KOPT-K1 (cell line): ENCODE measurements at regions not wholly inside any gene's neighbourhood (a gene's known extent, or its start where the extent isn't known, plus 50 kb on each side); places are given as distances from the start of the nearest gene placed in this dataset.
"Not testable (repeated sequence)": the region's sequence is repeated elsewhere in the genome, so short reads cannot be mapped to it uniquely, and the experiment has no call there.

ENCODE experiments used
- H3K27ac ChIP-seq: fragments of 200-600 bp; sonication (generic); 2 replicates; pipeline ENCODE4 v1.5.1; 2016; ENCODE audit warnings: antibody characterized with exemption, mild to moderate bottlenecking, low read depth, low read length; ENCODE audit not compliant: poor library complexity, severe bottlenecking
- H3K36me3 ChIP-seq: fragments of 200-600 bp; sonication (generic); 2 replicates; pipeline ENCODE4 v1.5.1; 2017; ENCODE audit warnings: antibody characterized with exemption, mild to moderate bottlenecking, low read length, moderate library complexity; ENCODE audit not compliant: insufficient read depth
- H3K9me3 ChIP-seq: fragments of 200-600 bp; sonication (generic); 2 replicates; pipeline ENCODE4 v1.5.1; 2017; ENCODE audit warnings: antibody characterized with exemption, low read length, mild to moderate bottlenecking; ENCODE audit not compliant: insufficient read depth, poor library complexity, severe bottlenecking

DNA sequence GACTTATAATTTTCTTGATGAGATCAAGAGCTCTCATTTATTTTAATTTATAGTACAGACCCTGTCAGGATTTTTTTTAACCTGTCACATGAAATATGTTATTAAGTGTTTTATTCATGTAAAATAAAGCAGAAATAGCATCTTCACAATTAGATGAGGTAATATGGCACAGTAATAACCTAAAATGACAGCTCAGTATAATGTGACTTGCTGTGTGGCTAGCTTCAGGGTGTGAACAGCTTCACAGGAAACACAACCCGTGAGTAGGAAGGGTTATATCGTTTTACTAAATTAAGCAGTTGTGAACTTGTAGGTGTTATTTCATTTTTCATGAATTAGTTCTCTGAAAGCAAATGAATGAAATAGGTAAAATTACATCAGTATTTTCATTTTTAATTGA, 366.9 kb upstream of the CHORDC1 start:
- Histone ChIP-seq H3K36me3 (no peaks in the 10 kb centered on the region), H3K27ac (no peak overlapping the region), H3K9me3 (no peaks in the 10 kb centered on the region)

GRCh38 chr11:90587896-90588295, 365.0 kb upstream of the CHORDC1 start:
- no peak overlapping the region for H3K27ac ChIP-seq
- no peaks in the 10 kb centered on the region for H3K9me3 ChIP-seq
- no peaks in the 10 kb centered on the region for H3K36me3 ChIP-seq

DNA sequence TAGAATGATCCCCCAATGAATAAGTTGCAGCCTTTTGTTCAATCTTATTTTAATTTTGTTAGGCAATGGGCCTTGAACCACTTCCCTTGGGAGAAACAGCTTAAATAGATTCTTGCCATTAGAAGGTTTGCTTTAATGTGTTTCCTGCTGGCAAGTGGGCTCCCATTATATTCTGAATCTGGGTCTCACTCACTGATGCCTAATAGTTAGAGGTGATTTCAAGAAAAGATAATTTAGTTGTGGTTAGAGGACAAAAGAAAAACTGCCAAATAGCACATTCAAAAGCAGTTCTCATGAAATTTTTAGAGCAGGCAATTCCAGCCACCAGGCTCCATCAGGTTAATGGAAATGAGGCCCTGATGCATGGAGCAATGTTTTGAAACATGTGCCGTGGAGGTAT, 362.6 kb upstream of the CHORDC1 start:
- Histone ChIP-seq H3K36me3 (no peaks in the 10 kb centered on the region), H3K27ac (no peak overlapping the region)

GRCh38 chr11:90582999-90583398, 360.1 kb upstream of the CHORDC1 start:
- not testable (repeated sequence) for H3K9me3 ChIP-seq, H3K36me3 ChIP-seq, H3K27ac ChIP-seq

More for the DNA sequence above, 362.6 kb upstream of the CHORDC1 start:
- H3K9me3 ChIP-seq = no peaks in the 10 kb centered on the region

- Histone ChIP-seq H3K36me3 (no peaks in the 10 kb centered on the region), H3K9me3 (no peaks in the 10 kb centered on the region), H3K27ac (no peak overlapping the region)
These were observed 341.7 kb upstream of the CHORDC1 start for GRCh38 chr11:90564531-90564930.

DNA sequence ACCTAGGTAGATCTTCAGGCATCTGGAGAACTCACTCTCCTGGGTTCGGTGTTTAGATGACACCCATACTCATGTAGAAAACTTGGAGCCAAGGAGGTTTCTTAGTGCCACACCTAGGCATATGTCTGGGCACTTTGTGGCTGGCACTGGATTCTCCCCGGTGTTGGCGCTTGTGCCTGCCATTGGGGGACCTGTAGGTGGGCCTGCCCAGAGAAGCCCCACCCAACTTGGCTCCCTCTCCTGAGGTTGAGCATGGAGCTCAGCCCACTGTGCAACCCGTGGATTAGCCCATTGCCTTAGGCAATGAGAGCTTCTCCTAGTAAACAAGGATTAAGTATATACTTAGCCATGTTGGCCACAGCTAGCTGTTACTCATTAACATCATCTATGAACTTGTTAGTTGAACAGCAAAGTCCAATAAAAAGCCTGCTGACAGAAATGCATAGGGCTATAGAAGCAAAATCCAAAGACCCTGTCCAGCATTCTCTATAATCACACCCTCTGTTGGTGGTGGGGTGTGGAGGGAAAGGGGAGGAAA, 335.5 kb upstream of the CHORDC1 start:
- no peak overlapping the region for H3K27ac ChIP-seq
- no peaks in the 10 kb centered on the region for H3K36me3 ChIP-seq
- H3K9me3 ChIP-seq = no peaks in the 10 kb centered on the region

DNA sequence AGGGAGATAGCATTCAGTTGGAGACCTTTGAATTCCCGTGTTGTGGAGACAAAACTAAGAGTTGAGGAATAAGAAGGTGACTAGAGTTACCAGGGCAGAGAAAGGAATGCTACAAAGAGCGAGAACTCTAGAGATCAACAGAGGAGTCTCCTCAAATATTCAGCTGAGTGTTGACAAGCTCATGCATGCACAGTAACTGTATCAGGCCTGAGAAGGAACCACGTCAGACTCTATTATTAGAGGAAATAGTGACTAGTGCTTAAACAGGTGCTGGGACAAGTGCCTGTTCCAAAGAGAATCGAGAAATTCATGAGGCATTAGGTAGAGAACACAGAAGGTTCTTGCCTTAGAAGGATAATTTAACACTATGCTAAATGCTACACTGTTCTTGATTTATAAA, 333.8 kb upstream of the CHORDC1 start:
- H3K9me3 ChIP-seq = no peaks in the 10 kb centered on the region
- H3K27ac ChIP-seq = no peak overlapping the region
- no peaks in the 10 kb centered on the region for H3K36me3 ChIP-seq

DNA sequence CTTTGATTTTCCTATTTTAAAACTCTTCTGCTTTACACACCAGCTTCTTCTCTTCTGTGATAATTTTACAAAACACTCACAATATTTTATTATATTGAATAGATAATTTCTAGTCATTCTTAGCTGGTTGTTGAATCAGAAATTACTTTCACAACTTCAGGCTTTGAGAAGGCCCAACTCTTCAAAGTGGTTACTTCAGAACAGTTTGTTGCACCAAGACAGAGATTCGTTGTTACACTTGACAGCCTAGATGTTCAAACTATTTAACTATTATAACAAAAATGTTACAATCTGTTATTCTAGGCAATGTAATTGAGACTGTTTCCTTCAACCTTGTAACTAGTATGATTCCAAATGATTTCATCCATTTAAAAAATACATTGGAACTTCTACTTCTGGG, 333.2 kb upstream of the CHORDC1 start:
- Histone ChIP-seq H3K9me3 (no peaks in the 10 kb centered on the region), H3K27ac (no peak overlapping the region), H3K36me3 (no peaks in the 10 kb centered on the region)

GRCh38 chr11:90555477-90555876, 332.6 kb upstream of the CHORDC1 start:
- Histone ChIP-seq H3K36me3 (no peaks in the 10 kb centered on the region), H3K27ac (no peak overlapping the region), H3K9me3 (no peaks in the 10 kb centered on the region)

GRCh38 chr11:90542092-90542491, 319.2 kb upstream of the CHORDC1 start:
- Histone ChIP-seq H3K9me3 (no peaks in the 10 kb centered on the region), H3K36me3 (no peaks in the 10 kb centered on the region), H3K27ac (no peak overlapping the region)

DNA sequence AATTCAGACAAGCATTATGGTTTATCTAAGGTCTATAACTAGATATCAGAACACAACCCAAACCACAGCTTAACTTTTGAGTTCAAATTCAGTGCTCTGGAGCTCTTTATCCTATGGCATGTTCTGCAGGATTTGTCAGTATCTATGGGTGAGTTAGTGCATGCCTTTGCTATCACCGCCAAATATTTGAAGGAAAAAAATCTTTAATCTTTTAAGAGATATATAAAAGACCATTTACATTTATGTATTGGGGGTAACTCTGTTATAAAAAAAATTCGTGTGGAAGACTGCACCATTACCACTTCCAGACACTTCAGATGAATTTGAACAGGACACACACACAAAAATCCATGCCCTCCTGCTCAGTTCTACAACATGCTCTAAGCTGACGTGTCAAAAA, 313.5 kb upstream of the CHORDC1 start:
- H3K27ac ChIP-seq = no peak overlapping the region
- no peaks in the 10 kb centered on the region for H3K9me3 ChIP-seq
- no peaks in the 10 kb centered on the region for H3K36me3 ChIP-seq

DNA sequence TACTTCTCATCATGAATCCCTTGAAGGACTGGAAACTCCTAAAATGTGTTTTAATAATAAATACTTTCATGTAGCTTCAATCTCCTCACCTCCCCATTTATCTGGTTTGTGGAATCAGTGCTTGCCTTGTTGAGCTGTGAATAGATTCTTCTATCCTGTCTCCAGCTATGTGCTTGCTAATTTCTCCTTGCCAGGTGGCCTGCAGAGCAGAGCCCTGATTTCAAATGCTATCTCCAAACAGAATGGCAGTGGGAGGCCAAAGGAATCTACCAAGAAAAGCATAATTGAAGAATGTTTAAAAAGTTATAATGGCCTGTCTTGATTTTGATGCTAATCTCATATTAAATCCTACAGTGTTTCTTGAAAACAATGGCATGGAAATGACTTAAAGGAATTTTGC, 309.3 kb upstream of the CHORDC1 start:
- H3K9me3 ChIP-seq = no peaks in the 10 kb centered on the region
- H3K36me3 ChIP-seq = no peaks in the 10 kb centered on the region
- no peak overlapping the region for H3K27ac ChIP-seq

- Histone ChIP-seq H3K36me3 (no peaks in the 10 kb centered on the region), H3K27ac (no peak overlapping the region)
These were observed 308.2 kb upstream of the CHORDC1 start for GRCh38 chr11:90531001-90531400.

DNA sequence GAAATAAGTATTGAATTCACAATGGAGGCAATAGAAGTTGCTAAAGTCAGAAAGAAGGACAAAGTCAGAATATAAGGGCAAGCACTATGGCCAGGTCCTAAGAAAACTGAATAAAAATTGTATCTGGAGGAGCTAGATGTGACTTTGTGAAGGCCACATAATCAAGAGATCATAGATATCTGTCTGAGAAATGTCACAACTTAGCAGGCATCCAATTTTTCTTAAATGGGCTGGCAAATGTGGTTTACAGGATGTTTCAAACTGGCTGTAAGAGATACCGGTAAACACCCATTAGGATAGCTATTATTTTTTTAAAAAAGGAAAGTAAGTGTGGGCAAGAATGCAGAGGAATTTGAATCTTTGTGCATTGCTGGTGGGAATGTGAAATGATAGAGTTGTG, 303.1 kb upstream of the CHORDC1 start:
- Histone ChIP-seq H3K9me3 (no peaks in the 10 kb centered on the region), H3K27ac (no peak overlapping the region), H3K36me3 (no peaks in the 10 kb centered on the region)

More at GRCh38 chr11:90531001-90531400, 308.2 kb upstream of the CHORDC1 start:
- H3K9me3 ChIP-seq = no peaks in the 10 kb centered on the region

- Histone ChIP-seq H3K27ac (no peak overlapping the region), H3K9me3 (no peaks in the 10 kb centered on the region), H3K36me3 (no peaks in the 10 kb centered on the region)
These were observed 290.0 kb upstream of the CHORDC1 start for GRCh38 chr11:90512846-90513245.

DNA sequence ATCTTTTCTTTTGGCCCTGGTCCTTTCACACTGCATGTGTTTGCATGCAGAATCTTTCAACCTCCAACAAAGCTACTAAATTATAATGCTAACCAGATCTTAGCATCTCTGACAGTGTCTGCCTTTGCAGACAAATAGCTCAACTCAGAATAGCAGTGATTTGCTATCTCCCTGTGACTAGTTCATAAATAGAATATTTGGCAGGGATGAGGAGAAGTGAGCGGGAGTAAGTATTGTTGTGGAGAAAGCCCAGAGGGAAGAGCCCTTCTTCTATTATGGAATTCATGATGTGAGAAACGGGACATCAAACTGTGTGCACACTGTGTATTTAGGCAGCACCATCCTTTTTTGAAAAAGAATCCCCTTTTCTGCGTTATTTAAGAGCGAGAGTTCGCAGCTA, 288.0 kb upstream of the CHORDC1 start:
- H3K9me3 ChIP-seq = no peaks in the 10 kb centered on the region
- H3K27ac ChIP-seq = no peak overlapping the region
- H3K36me3 ChIP-seq = no peaks in the 10 kb centered on the region
